RWPE1 (cell line): ENCODE measurements at regions not wholly inside any gene's neighbourhood (a gene's known extent, or its start where the extent isn't known, plus 50 kb on each side); places are given as distances from the start of the nearest gene placed in this dataset.
A peak's percentile ranks its signal among the peaks of the same experiment; 100 is the strongest.

Experiments
- CTCF ChIA-PET: fragments of 350-600 bp; sonication (Branson Sonifier 250); formaldehyde crosslinking; extraction: SDS; loops from one replicate; lab custom pipeline; 2021; lab: Yijun Ruan, JAX
- POLR2A ChIA-PET: fragments of 400-600 bp; formaldehyde crosslinking; extraction: SDS; loops from one replicate; lab custom pipeline; 2020; ENCODE audit warnings: antibody characterized with exemption; ENCODE audit not compliant: low non-redundant PET; lab: Yijun Ruan, JAX
- DNase-seq: peaks from one replicate; pipeline ENCODE4 v3.0.0; 2012; ENCODE audit warnings: low spot score
- H3K27ac ChIP-seq: fragments of 450-650 bp; 2 replicates; pipeline ENCODE4 v1.5.1; 2017
- CTCF ChIP-seq: fragments of 450-650 bp; conservative IDR thresholded peaks from 2 replicates; pipeline ENCODE4 v1.5.1; 2017; ENCODE audit warnings: low read depth, mild to moderate bottlenecking

- DNase-seq: no peak
- TF ChIP-seq CTCF: no peak
- ChIA-PET POLR2A (no interaction called here), CTCF (no interaction called here)
- H3K27ac ChIP-seq: no peak overlapping the region
These were observed 205.4 kb upstream of the P2RY1 start for GRCh38 chr3:152629363-152630122.

GRCh38 chr3:152635389-152635788, 199.5 kb upstream of the P2RY1 start:
- TF ChIP-seq CTCF: no peak
- ChIA-PET CTCF (interaction anchor here (0.7 kb wide), 1 partner anchor 1229 kb away, joined by 3 read pairs; no protein-coding TSS in a partner anchor), POLR2A (no interaction called here)
- no peak for DNase-seq
- no peak overlapping the region for H3K27ac ChIP-seq

GRCh38 chr3:152636651-152637050, 198.3 kb upstream of the P2RY1 start:
- no peak overlapping the region for H3K27ac ChIP-seq
- CTCF ChIA-PET: no interaction called here
- no peak for DNase-seq
- TF ChIP-seq CTCF: no peak
- POLR2A ChIA-PET: no interaction called here

- ChIA-PET POLR2A (no interaction called here), CTCF (no interaction called here)
- no peak for DNase-seq
- TF ChIP-seq CTCF: no peak
- no peak overlapping the region for H3K27ac ChIP-seq
These were observed 196.7 kb upstream of the P2RY1 start for GRCh38 chr3:152638214-152638613.

GRCh38 chr3:152638707-152639450, 196.1 kb upstream of the P2RY1 start:
- POLR2A ChIA-PET: no interaction called here
- TF ChIP-seq CTCF: no peak
- H3K27ac ChIP-seq: no peak overlapping the region
- peak; percentile 46 for DNase-seq
- CTCF ChIA-PET: no interaction called here

- ChIA-PET CTCF (no interaction called here), POLR2A (interaction anchor here (0.7 kb wide), 1 partner anchor 340 kb away, joined by 3 read pairs; no protein-coding TSS in a partner anchor)
- no peak for TF ChIP-seq CTCF
- no peak overlapping the region for H3K27ac ChIP-seq
- DNase-seq: no peak
These were observed 193.7 kb upstream of the P2RY1 start for GRCh38 chr3:152641198-152641597.
